H9 (cell line): ENCODE measurements at regions not wholly inside any gene's neighbourhood (a gene's known extent, or its start where the extent isn't known, plus 50 kb on each side); places are given as distances from the start of the nearest gene placed in this dataset.

Experiments
- DNase-seq: peaks from one replicate; pipeline ENCODE4 v3.0.0-alpha.2; 2017
- H2AFZ ChIP-seq: one replicate; pipeline ENCODE4 v1.6.1; 2013; ENCODE audit warnings: mild to moderate bottlenecking, low read length, control low read depth, moderate library complexity
- H2AK5ac ChIP-seq: 2 replicates; pipeline ENCODE4 v1.6.1; 2013; ENCODE audit warnings: low read length, control low read depth, mixed read lengths; ENCODE audit not compliant: insufficient read length
- H2BK120ac ChIP-seq: one replicate; pipeline ENCODE4 v1.6.1; 2013; ENCODE audit warnings: low read depth, mild to moderate bottlenecking, low read length, control low read depth, inconsistent platforms; ENCODE audit not compliant: poor library complexity, severe bottlenecking
- H2BK12ac ChIP-seq: 2 replicates; pipeline ENCODE4 v1.6.1; 2013; ENCODE audit warnings: low read length, control low read depth, mixed read lengths, low read depth; ENCODE audit not compliant: insufficient read length
- H2BK15ac ChIP-seq: 2 replicates; pipeline ENCODE4 v1.6.1; 2013; ENCODE audit warnings: low read depth, low read length, control low read depth
- H2BK20ac ChIP-seq: one replicate; pipeline ENCODE4 v1.6.1; 2013; ENCODE audit warnings: low read depth, mild to moderate bottlenecking, low read length, control low read depth, inconsistent platforms; ENCODE audit not compliant: poor library complexity, severe bottlenecking
- H2BK5ac ChIP-seq: 2 replicates; pipeline ENCODE4 v1.6.1; 2013; ENCODE audit warnings: low read length, control low read depth, mixed read lengths; ENCODE audit not compliant: insufficient read length
- H3K14ac ChIP-seq: 2 replicates; pipeline ENCODE4 v1.6.1; 2013; ENCODE audit warnings: low read length, control low read depth; ENCODE audit not compliant: insufficient read depth
- H3K18ac ChIP-seq: 2 replicates; pipeline ENCODE4 v1.6.1; 2013; ENCODE audit warnings: low read depth, mild to moderate bottlenecking, mixed read lengths, low read length, control low read depth; ENCODE audit not compliant: insufficient read length
- H3K23ac ChIP-seq: 2 replicates; pipeline ENCODE4 v1.6.1; 2013; ENCODE audit warnings: low read length, control low read depth, mixed read lengths, low read depth; ENCODE audit not compliant: insufficient read length
- H3K23me2 ChIP-seq: 2 replicates; pipeline ENCODE4 v1.6.1; 2013; ENCODE audit warnings: low read depth, mild to moderate bottlenecking, mixed read lengths, low read length, control low read depth; ENCODE audit not compliant: insufficient read length, poor library complexity, severe bottlenecking
- H3K27ac ChIP-seq: 2 replicates; pipeline ENCODE4 v1.5.1; 2013; ENCODE audit warnings: low read length, control low read depth, mixed read lengths, low read depth; ENCODE audit not compliant: insufficient read length
- H3K27me3 ChIP-seq: 2 replicates; pipeline ENCODE4 v1.6.1; 2013; ENCODE audit warnings: low read length, control low read depth, inconsistent platforms; ENCODE audit not compliant: insufficient read depth
- H3K4ac ChIP-seq: 2 replicates; pipeline ENCODE4 v1.6.1; 2013; ENCODE audit warnings: low read depth, mild to moderate bottlenecking, control low read depth, inconsistent platforms, low read length, moderate library complexity
- H3K4me1 ChIP-seq: 2 replicates; pipeline ENCODE4 v1.6.1; 2013; ENCODE audit warnings: low read length, control low read depth, inconsistent platforms; ENCODE audit not compliant: insufficient read depth
- H3K4me2 ChIP-seq: 2 replicates; pipeline ENCODE4 v1.6.1; 2013; ENCODE audit warnings: low read length, control low read depth, mixed read lengths; ENCODE audit not compliant: insufficient read length, insufficient read depth
- H3K56ac ChIP-seq: 2 replicates; pipeline ENCODE4 v1.6.1; 2013; ENCODE audit warnings: low read depth, mild to moderate bottlenecking, mixed read lengths, low read length, control low read depth; ENCODE audit not compliant: insufficient read length
- H3K79me1 ChIP-seq: 2 replicates; pipeline ENCODE4 v1.6.1; 2013; ENCODE audit warnings: low read depth, mild to moderate bottlenecking, moderate library complexity, low read length, control low read depth, inconsistent platforms; ENCODE audit not compliant: insufficient read depth, poor library complexity, severe bottlenecking
- H3K79me2 ChIP-seq: 2 replicates; pipeline ENCODE4 v1.6.1; 2013; ENCODE audit warnings: low read length, control low read depth, inconsistent platforms; ENCODE audit not compliant: insufficient read depth
- H3K9ac ChIP-seq: 2 replicates; pipeline ENCODE4 v1.6.1; 2013; ENCODE audit warnings: low read length, control low read depth, mixed read lengths; ENCODE audit not compliant: insufficient read length; ENCODE audit errors: extremely low read depth
- H3K9me3 ChIP-seq: one replicate; pipeline ENCODE4 v1.6.1; 2013; ENCODE audit warnings: low read depth, low read length, inconsistent platforms; ENCODE audit not compliant: control insufficient read depth
- H3T11ph ChIP-seq: one replicate; pipeline ENCODE4 v1.6.1; 2013; ENCODE audit warnings: mild to moderate bottlenecking, low read length, control low read depth, inconsistent platforms
- H4K20me1 ChIP-seq: one replicate; pipeline ENCODE4 v1.6.1; 2013; ENCODE audit not compliant: control insufficient read depth, insufficient read length, insufficient read depth
- H4K5ac ChIP-seq: 2 replicates; pipeline ENCODE4 v1.6.1; 2013; ENCODE audit warnings: low read depth, mild to moderate bottlenecking, mixed read lengths, low read length, control low read depth; ENCODE audit not compliant: insufficient read length
- H4K8ac ChIP-seq: replicated peaks from 2 replicates; pipeline ENCODE4 v1.6.1; 2013; ENCODE audit warnings: low read length, control low read depth, mixed read lengths, low read depth; ENCODE audit not compliant: insufficient read length
- H4K91ac ChIP-seq: 2 replicates; pipeline ENCODE4 v1.6.1; 2013; ENCODE audit warnings: low read depth, mild to moderate bottlenecking, moderate library complexity, mixed read lengths, low read length, control low read depth; ENCODE audit not compliant: insufficient read length
- H3K27ac Mint-ChIP-seq, 3 experiments: 2 replicates in 2 of 3; 3 replicates in 1 of 3; pipeline ENCODE4 v1.8.0; 2020 to 2021; ENCODE audit warnings: mixed read lengths in 3 of 3, mild to moderate bottlenecking in 1 of 3, moderate library complexity in 1 of 3
- H3K27me3 Mint-ChIP-seq: 2 replicates; pipeline ENCODE4 v1.8.0; 2021; ENCODE audit warnings: low read depth, mild to moderate bottlenecking, moderate library complexity, mixed read lengths
- H3K36me3 Mint-ChIP-seq, 3 experiments: 2 replicates in 2 of 3; 3 replicates in 1 of 3; pipeline ENCODE4 v1.8.0; 2020 to 2021; ENCODE audit warnings: low read depth in 3 of 3, mixed read lengths in 3 of 3; ENCODE audit not compliant: insufficient read depth in 1 of 3
- H3K4me1 Mint-ChIP-seq, 2 experiments: 2 replicates each; pipeline ENCODE4 v1.8.0; 2020; ENCODE audit warnings: mixed read lengths in 2 of 2
- H3K4me3 Mint-ChIP-seq, 2 experiments: 2 replicates in 1 of 2; 3 replicates in 1 of 2; pipeline ENCODE4 v1.8.0; 2020 to 2021; ENCODE audit warnings: mild to moderate bottlenecking in 2 of 2, mixed read lengths in 2 of 2, moderate library complexity in 1 of 2
- H3K9me3 Mint-ChIP-seq, 2 experiments: 2 replicates in 1 of 2; 3 replicates in 1 of 2; pipeline ENCODE4 v1.8.0; 2020; ENCODE audit warnings: mild to moderate bottlenecking in 2 of 2, mixed read lengths in 2 of 2, moderate library complexity in 1 of 2
- whole genome bisulfite sequencing: extraction: QIAGEN DNeasy Blood & Tissue Kit; methylation state at CpG from one replicate; pipeline ENCODE4 v1.1.7; 2013; ENCODE audit warnings: missing lambda C conversion rate, low lambda C conversion rate, mixed read lengths; ENCODE audit not compliant: insufficient read length; ENCODE audit errors: extremely low coverage; 5-methylcytosine and 5-hydroxymethylcytosine counted together
- TF ChIP-seq, protein P1 (sequence below): fragments of 200-600 bp; sonication (generic); conservative IDR thresholded peaks from 3 replicates; pipeline ENCODE4 v1.8.0; 2021; ENCODE audit warnings: antibody characterized with exemption, mild to moderate bottlenecking

DNA sequence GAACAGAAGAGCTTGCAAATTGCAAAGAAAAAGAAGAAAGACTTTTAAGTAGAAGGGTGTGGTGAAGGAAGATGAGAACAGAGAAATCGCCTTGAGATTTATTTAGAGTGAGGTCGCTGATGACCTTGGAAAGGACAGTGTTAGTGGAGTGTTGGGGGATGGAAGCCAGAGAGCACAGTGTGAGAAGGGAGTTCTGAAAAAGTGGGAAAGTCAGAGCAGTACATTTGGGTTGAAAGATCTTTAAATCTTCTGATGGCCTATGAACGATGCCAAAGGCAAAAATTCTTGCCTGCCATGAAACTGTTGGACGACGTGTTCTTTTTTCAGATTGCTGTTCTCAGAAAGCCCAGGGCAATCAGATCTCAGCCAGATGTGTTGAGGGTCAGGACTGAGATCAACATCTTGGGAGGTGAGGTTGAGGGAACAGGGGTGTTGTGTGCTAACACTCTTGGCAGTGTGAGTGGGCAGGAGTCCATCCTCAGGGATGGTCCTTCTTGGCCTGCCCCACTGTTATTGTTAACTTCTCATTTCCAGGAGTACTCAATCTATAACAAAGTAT lies 330.1 kb downstream of the MAP2K6 start:
- no peak overlapping the region for H4K5ac ChIP-seq
- no peaks in the 10 kb centered on the region for H3K79me1 ChIP-seq
- H3T11ph ChIP-seq = no peak overlapping the region
- H4K20me1 ChIP-seq = no peaks in the 10 kb centered on the region
- no peak overlapping the region for H2AK5ac ChIP-seq
- no peak overlapping the region for H3K4me2 ChIP-seq
- no peak overlapping the region for H3K27ac Mint-ChIP-seq
- no peak overlapping the region for H3K23ac ChIP-seq
- H3K9ac ChIP-seq = no peak overlapping the region
- H3K4me1 ChIP-seq = no peaks in the 10 kb centered on the region
- H2BK120ac ChIP-seq = no peak overlapping the region
- H3K79me2 ChIP-seq = no peaks in the 10 kb centered on the region
- H3K56ac ChIP-seq = no peak overlapping the region
- H2BK15ac ChIP-seq = no peak overlapping the region
- DNase-seq = no peak
- H2BK20ac ChIP-seq = no peak overlapping the region
- H2BK5ac ChIP-seq = no peak overlapping the region
- no CpG with 5 or more reads among the region's 5 CpGs for WGBS
- H4K91ac ChIP-seq = no peak overlapping the region
- H3K9me3 Mint-ChIP-seq = peaks cover 0 to 9% of the 10 kb centered on the region in 2 experiments; a peak in 3 of 5 replicates
- TF ChIP-seq, protein P1, sequence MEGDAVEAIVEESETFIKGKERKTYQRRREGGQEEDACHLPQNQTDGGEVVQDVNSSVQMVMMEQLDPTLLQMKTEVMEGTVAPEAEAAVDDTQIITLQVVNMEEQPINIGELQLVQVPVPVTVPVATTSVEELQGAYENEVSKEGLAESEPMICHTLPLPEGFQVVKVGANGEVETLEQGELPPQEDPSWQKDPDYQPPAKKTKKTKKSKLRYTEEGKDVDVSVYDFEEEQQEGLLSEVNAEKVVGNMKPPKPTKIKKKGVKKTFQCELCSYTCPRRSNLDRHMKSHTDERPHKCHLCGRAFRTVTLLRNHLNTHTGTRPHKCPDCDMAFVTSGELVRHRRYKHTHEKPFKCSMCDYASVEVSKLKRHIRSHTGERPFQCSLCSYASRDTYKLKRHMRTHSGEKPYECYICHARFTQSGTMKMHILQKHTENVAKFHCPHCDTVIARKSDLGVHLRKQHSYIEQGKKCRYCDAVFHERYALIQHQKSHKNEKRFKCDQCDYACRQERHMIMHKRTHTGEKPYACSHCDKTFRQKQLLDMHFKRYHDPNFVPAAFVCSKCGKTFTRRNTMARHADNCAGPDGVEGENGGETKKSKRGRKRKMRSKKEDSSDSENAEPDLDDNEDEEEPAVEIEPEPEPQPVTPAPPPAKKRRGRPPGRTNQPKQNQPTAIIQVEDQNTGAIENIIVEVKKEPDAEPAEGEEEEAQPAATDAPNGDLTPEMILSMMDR = no peak
- H3K14ac ChIP-seq = no peak overlapping the region
- H4K8ac ChIP-seq = no peak overlapping the region
- H3K4me3 Mint-ChIP-seq = no peak overlapping the region
- no peak overlapping the region for H3K27ac ChIP-seq
- H3K27me3 ChIP-seq = no peaks in the 10 kb centered on the region
- H3K23me2 ChIP-seq = no peaks in the 10 kb centered on the region
- H3K36me3 Mint-ChIP-seq = no peaks in the 10 kb centered on the region
- H3K9me3 ChIP-seq = no peaks in the 10 kb centered on the region
- H2AFZ ChIP-seq = no peak overlapping the region
- H3K4ac ChIP-seq = no peak overlapping the region
- H3K4me1 Mint-ChIP-seq = no peaks in the 10 kb centered on the region
- H3K27me3 Mint-ChIP-seq = no peaks in the 10 kb centered on the region
- no peak overlapping the region for H2BK12ac ChIP-seq
- no peak overlapping the region for H3K18ac ChIP-seq
